ENCODE measurements at regions not wholly inside any gene's neighbourhood (a gene's known extent, or its start where the extent isn't known, plus 50 kb on each side); places are given as distances from the start of the nearest gene placed in this dataset.
"Not testable (repeated sequence)": the region's sequence is repeated elsewhere in the genome, so short reads cannot be mapped to it uniquely, and the experiment has no call there.

- H3K4me1 Mint-ChIP-seq = no peaks in the 10 kb centered on the region
- no peaks in the 10 kb centered on the region for H3K27me3 Mint-ChIP-seq (ENCODE audit: low read depth)
Measured at GRCh38 chr5:35540002-35540401, 77.7 kb upstream of the SPEF2 start.

GRCh38 chr5:35538198-35538931 lies 79.3 kb upstream of the SPEF2 start:
- peaks cover 10% of the 10 kb centered on the region for H3K9me3 Mint-ChIP-seq
- H3K27ac Mint-ChIP-seq = no peak overlapping the region
- TF ChIP-seq CTCF (IDR thresholded peaks at IDR 0.05; ENCODE audit: unreplicated experiment) = no peak
- no peak overlapping the region for H3K4me3 Mint-ChIP-seq
- DNase-seq (ENCODE audit: low spot score in 2 of 2, unreplicated experiment in 2 of 2) = no peak
- no peaks in the 10 kb centered on the region for H3K4me1 Mint-ChIP-seq
- H3K36me3 Mint-ChIP-seq = no peaks in the 10 kb centered on the region
- H3K27me3 Mint-ChIP-seq (ENCODE audit: low read depth) = no peaks in the 10 kb centered on the region

More at GRCh38 chr5:35540002-35540401, 77.7 kb upstream of the SPEF2 start:
- peaks cover 10% of the 10 kb centered on the region for H3K9me3 Mint-ChIP-seq
- TF ChIP-seq CTCF (IDR thresholded peaks at IDR 0.05; ENCODE audit: unreplicated experiment) = no peak
- H3K36me3 Mint-ChIP-seq = no peaks in the 10 kb centered on the region
- H3K27ac Mint-ChIP-seq = no peak overlapping the region
- H3K4me3 Mint-ChIP-seq = no peak overlapping the region
- no peak for DNase-seq (ENCODE audit: low spot score in 2 of 2, unreplicated experiment in 2 of 2)

GRCh38 chr5:35533156-35533555 lies 84.5 kb upstream of the SPEF2 start:
- H3K9me3 Mint-ChIP-seq = peaks cover 12% of the 10 kb centered on the region
- no peaks in the 10 kb centered on the region for H3K4me1 Mint-ChIP-seq
- H3K36me3 Mint-ChIP-seq = no peaks in the 10 kb centered on the region
- H3K27ac Mint-ChIP-seq = no peak overlapping the region
- no peak for TF ChIP-seq CTCF (IDR thresholded peaks at IDR 0.05; ENCODE audit: unreplicated experiment)
- DNase-seq (ENCODE audit: low spot score in 2 of 2, unreplicated experiment in 2 of 2) = no peak
- no peaks in the 10 kb centered on the region for H3K27me3 Mint-ChIP-seq (ENCODE audit: low read depth)
- no peak overlapping the region for H3K4me3 Mint-ChIP-seq

GRCh38 chr5:35531553-35531952 lies 86.1 kb upstream of the SPEF2 start:
- H3K27me3 Mint-ChIP-seq (ENCODE audit: low read depth); DNase-seq (ENCODE audit: low spot score in 2 of 2, unreplicated experiment in 2 of 2); H3K36me3 Mint-ChIP-seq; H3K27ac Mint-ChIP-seq; H3K4me3 Mint-ChIP-seq; H3K4me1 Mint-ChIP-seq: not testable (repeated sequence)
- H3K9me3 Mint-ChIP-seq = peaks cover 12% of the 10 kb centered on the region

- Mint-ChIP-seq H3K36me3 (no peaks in the 10 kb centered on the region), H3K4me3 (no peak overlapping the region), H3K4me1 (no peaks in the 10 kb centered on the region), H3K27ac (no peak overlapping the region), H3K9me3 (peaks cover 9% of the 10 kb centered on the region), H3K27me3 (ENCODE audit: low read depth) (peaks cover 3% of the 10 kb centered on the region)
- no peak for DNase-seq (ENCODE audit: low spot score in 2 of 2, unreplicated experiment in 2 of 2)
- no peak for TF ChIP-seq CTCF (IDR thresholded peaks at IDR 0.05; ENCODE audit: unreplicated experiment)
Measured at GRCh38 chr5:35518104-35518503, 99.6 kb upstream of the SPEF2 start.

- H3K4me3 Mint-ChIP-seq = no peak overlapping the region
- no peak for DNase-seq (ENCODE audit: low spot score in 2 of 2, unreplicated experiment in 2 of 2)
- peaks cover 17% of the 10 kb centered on the region for H3K9me3 Mint-ChIP-seq
- H3K27me3 Mint-ChIP-seq (ENCODE audit: low read depth) = peaks cover 1% of the 10 kb centered on the region
- H3K4me1 Mint-ChIP-seq = no peaks in the 10 kb centered on the region
- no peak overlapping the region for H3K27ac Mint-ChIP-seq
- no peaks in the 10 kb centered on the region for H3K36me3 Mint-ChIP-seq
- no peak for TF ChIP-seq CTCF (IDR thresholded peaks at IDR 0.05; ENCODE audit: unreplicated experiment)
Measured at GRCh38 chr5:35516271-35516670, 101.4 kb upstream of the SPEF2 start.
